ENCODE measurements at regions not wholly inside any gene's neighbourhood (a gene's known extent, or its start where the extent isn't known, plus 50 kb on each side); places are given as distances from the start of the nearest gene placed in this dataset.

DNA sequence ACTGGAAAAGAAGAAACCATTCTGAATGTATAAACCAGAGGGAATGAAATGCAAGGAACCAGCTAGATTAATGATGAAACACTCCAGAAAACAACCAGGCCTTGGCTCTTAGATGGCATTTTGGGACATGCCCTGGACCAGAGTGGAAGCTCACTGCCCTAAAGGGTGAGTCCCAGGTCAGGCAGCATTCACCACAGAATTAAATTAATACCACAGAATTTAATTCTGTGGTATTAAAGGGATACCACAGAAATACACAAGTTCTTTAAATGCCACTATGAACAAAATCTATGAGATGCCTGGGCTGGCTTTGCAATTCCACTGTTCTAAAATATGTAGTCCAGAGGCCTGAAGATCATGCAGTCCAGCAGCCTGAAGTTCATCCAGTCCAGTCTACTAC, 122.3 kb upstream of the KYNU start:
- ATAC-seq (no peak), DNase-seq (no peak)
- Histone ChIP-seq H3K4me1 (no peaks in the 10 kb centered on the region), H3K36me3 (ENCODE audit: insufficient read depth in 1 of 2, low read depth in 1 of 2) (no peaks in the 10 kb centered on the region), H3K4me3 (no peak overlapping the region), H3K9me3 (no peaks in the 10 kb centered on the region), H3K27ac (no peak overlapping the region), H3K27me3 (ENCODE audit: insufficient read depth in 3 of 3, low read length in 2 of 3) (no peaks in the 10 kb centered on the region)
- TF ChIP-seq, protein P1, sequence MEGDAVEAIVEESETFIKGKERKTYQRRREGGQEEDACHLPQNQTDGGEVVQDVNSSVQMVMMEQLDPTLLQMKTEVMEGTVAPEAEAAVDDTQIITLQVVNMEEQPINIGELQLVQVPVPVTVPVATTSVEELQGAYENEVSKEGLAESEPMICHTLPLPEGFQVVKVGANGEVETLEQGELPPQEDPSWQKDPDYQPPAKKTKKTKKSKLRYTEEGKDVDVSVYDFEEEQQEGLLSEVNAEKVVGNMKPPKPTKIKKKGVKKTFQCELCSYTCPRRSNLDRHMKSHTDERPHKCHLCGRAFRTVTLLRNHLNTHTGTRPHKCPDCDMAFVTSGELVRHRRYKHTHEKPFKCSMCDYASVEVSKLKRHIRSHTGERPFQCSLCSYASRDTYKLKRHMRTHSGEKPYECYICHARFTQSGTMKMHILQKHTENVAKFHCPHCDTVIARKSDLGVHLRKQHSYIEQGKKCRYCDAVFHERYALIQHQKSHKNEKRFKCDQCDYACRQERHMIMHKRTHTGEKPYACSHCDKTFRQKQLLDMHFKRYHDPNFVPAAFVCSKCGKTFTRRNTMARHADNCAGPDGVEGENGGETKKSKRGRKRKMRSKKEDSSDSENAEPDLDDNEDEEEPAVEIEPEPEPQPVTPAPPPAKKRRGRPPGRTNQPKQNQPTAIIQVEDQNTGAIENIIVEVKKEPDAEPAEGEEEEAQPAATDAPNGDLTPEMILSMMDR (IDR thresholded peaks at IDR 0.05), result no peak
- intact Hi-C loops (cut with DNase I), result no loop called here

DNA sequence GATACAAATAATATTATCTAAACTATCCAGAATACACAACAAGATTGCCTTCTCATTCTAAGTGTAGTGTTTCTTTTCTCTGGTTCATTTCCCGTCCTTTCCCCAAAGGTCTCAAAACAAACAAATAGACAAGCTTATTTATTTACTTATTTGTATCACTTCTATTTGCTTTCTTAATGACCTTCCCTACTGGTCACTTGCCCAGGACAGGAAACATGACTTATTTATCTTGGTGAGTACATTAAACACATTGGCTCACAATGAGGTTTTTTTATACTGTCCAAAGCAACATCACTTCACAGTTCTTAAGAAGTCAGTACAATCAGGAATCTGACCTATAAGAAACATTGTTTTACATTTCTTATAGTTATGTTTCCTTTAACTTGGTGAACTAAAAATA, 123.3 kb upstream of the KYNU start:
- 56 to 83% (median 56%) methylated on average over 1 of the region's 1 CpG for WGBS, 3 donors

DNA sequence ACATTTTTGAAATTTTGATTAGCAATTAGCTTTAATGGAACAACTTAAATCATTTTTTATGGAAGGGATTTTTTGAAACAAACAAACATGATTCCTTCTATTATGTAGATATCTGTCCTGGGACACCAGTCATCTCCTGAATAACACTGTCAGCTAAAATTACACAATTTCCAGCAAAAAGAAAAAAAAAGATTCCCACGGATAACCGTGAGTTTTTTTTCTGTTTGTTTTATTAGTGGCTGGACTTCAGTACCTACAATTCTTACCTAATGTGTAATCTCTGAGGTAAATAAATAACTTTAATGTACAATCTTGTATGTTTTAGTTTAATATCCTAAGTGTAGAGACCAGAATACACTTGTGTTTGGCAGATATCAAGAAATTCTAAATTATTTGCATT, 126.6 kb upstream of the KYNU start:
- WGBS, 3 donors, result 48 to 73% (median 53%) methylated on average over 2 of the region's 2 CpGs
- no peak for ATAC-seq
- intact Hi-C loops (cut with DNase I), result no loop called here
- H3K27me3 ChIP-seq (ENCODE audit: insufficient read depth in 3 of 3, low read length in 2 of 3), result no peaks in the 10 kb centered on the region
- H3K9me3 ChIP-seq, result no peaks in the 10 kb centered on the region
- no peaks in the 10 kb centered on the region for H3K36me3 ChIP-seq (ENCODE audit: insufficient read depth in 1 of 2, low read depth in 1 of 2)
- H3K4me1 ChIP-seq, result no peaks in the 10 kb centered on the region
- TF ChIP-seq, protein P1 (IDR thresholded peaks at IDR 0.05), result no peak
- H3K4me3 ChIP-seq, result no peak overlapping the region
- H3K27ac ChIP-seq, result no peak overlapping the region
- DNase-seq, result no peak

More for the DNA sequence above, 123.3 kb upstream of the KYNU start:
- TF ChIP-seq, protein P1 (IDR thresholded peaks at IDR 0.05), result no peak
- H3K4me3 ChIP-seq, result no peak overlapping the region
- no peaks in the 10 kb centered on the region for H3K36me3 ChIP-seq (ENCODE audit: insufficient read depth in 1 of 2, low read depth in 1 of 2)
- no peak for ATAC-seq
- no peaks in the 10 kb centered on the region for H3K9me3 ChIP-seq
- H3K27ac ChIP-seq, result no peak overlapping the region
- H3K27me3 ChIP-seq (ENCODE audit: insufficient read depth in 3 of 3, low read length in 2 of 3), result no peaks in the 10 kb centered on the region
- no peaks in the 10 kb centered on the region for H3K4me1 ChIP-seq
- intact Hi-C loops (cut with DNase I), result no loop called here
- no peak for DNase-seq

DNA sequence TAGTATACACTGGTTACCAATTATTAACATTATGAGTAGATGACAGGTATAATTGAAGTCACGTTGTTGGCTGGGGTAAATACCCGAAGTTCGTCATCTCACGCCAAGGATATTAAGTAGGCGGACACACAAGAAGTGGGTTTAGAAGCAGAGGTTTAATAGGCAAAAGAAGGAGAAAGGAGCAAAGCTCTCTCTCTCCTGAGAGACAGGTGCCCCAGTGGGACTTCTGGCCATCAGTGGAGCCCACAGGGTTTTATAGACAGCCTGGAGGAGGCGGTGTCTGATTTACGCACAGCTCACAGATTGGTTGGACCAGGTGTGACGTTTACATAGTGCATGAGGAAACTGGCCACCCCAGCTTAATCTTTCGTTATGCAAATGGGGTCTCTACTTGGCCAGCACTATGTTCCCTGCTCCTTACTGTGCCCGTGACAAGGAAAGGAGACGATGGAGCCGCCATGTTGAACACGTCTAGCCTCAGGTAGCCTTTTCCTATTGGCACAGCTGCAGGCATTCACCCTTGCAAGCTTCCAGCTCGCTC, 128.8 kb upstream of the KYNU start:
- H3K4me3 ChIP-seq, result no peak overlapping the region
- intact Hi-C loops (cut with DNase I), result no loop called here
- H3K4me1 ChIP-seq, result no peaks in the 10 kb centered on the region
- no peak for ATAC-seq
- no peaks in the 10 kb centered on the region for H3K27me3 ChIP-seq (ENCODE audit: insufficient read depth in 3 of 3, low read length in 2 of 3)
- WGBS, 3 donors, result 91 to 95% (median 92%) methylated on average over 14 of the region's 14 CpGs
- no peak overlapping the region for H3K27ac ChIP-seq
- no peaks in the 10 kb centered on the region for H3K36me3 ChIP-seq (ENCODE audit: insufficient read depth in 1 of 2, low read depth in 1 of 2)
- TF ChIP-seq, protein P1 (IDR thresholded peaks at IDR 0.05), result no peak
- no peaks in the 10 kb centered on the region for H3K9me3 ChIP-seq
- no peak for DNase-seq

DNA sequence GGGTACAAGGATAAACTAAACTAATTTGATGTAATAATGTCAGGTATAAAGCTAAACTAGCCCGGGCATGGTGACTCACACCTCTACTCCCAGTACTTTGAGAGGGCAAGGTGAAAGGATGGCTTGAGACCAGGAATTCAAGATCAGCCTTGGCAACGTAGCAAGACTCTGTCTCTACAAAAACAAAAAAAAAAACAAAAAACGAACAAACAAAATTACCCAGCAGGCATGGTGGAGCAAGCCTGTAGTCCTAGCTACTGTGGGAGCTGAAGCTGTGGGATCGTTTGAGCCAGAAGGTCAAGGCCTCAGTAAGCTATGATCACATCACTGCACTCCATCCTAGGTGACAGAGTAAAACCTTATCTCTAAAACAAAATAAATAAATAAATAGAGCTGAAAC, 131.8 kb upstream of the KYNU start:
- intact Hi-C loops (cut with DNase I), result no loop called here
- Histone ChIP-seq H3K36me3 (ENCODE audit: insufficient read depth in 1 of 2, low read depth in 1 of 2) (no peaks in the 10 kb centered on the region), H3K9me3 (no peaks in the 10 kb centered on the region), H3K27ac (no peak overlapping the region), H3K4me3 (no peak overlapping the region), H3K4me1 (no peaks in the 10 kb centered on the region), H3K27me3 (ENCODE audit: insufficient read depth in 3 of 3, low read length in 2 of 3) (no peaks in the 10 kb centered on the region)
- WGBS, 3 donors, result 69 to 71% (median 71%) methylated on average over 4 of the region's 4 CpGs
- ATAC-seq (no peak), DNase-seq (no peak)
- TF ChIP-seq, protein P1 (IDR thresholded peaks at IDR 0.05), result no peak
